GM19467 (cell line): ENCODE measurements at regions not wholly inside any gene's neighbourhood (a gene's known extent, or its start where the extent isn't known, plus 50 kb on each side); places are given as distances from the start of the nearest gene placed in this dataset.
"Not testable (repeated sequence)": the region's sequence is repeated elsewhere in the genome, so short reads cannot be mapped to it uniquely, and the experiment has no call there.

Experiments
- ATAC-seq: cut with Tn5 transposase; IDR thresholded peaks from one replicate; pipeline ENCODE4 v1.9.1; 2021; ENCODE audit warnings: mild to moderate bottlenecking, moderate library complexity; ENCODE audit not compliant: unreplicated experiment

GRCh38 chr1:193417403-193417802, 231.0 kb upstream of the B3GALT2 start:
- ATAC-seq, result no peak

GRCh38 chr1:193416226-193417024, 230.0 kb upstream of the B3GALT2 start:
- ATAC-seq, result no peak

- no peak for ATAC-seq
Measured at GRCh38 chr1:193415256-193415655, 228.8 kb upstream of the B3GALT2 start.

- ATAC-seq, result no peak
Measured at GRCh38 chr1:193413376-193413775, 227.0 kb upstream of the B3GALT2 start.

GRCh38 chr1:193412748-193413147, 226.3 kb upstream of the B3GALT2 start:
- no peak for ATAC-seq

GRCh38 chr1:193411714-193412113, 225.3 kb upstream of the B3GALT2 start:
- ATAC-seq, result no peak

- no peak for ATAC-seq
Measured at GRCh38 chr1:193411215-193411614, 224.8 kb upstream of the B3GALT2 start.

- ATAC-seq, result no peak
Measured at GRCh38 chr1:193408782-193409293, 222.4 kb upstream of the B3GALT2 start.

GRCh38 chr1:193406901-193407300, 220.5 kb upstream of the B3GALT2 start:
- peak; percentile 78 for ATAC-seq

GRCh38 chr1:193404236-193404635, 217.8 kb upstream of the B3GALT2 start:
- ATAC-seq, result no peak

- no peak for ATAC-seq
Measured at GRCh38 chr1:193402977-193403376, 216.6 kb upstream of the B3GALT2 start.

GRCh38 chr1:193402037-193402436, 215.6 kb upstream of the B3GALT2 start:
- ATAC-seq, result no peak

- ATAC-seq, result no peak
Measured at GRCh38 chr1:193394336-193394735, 207.9 kb upstream of the B3GALT2 start.

GRCh38 chr1:193392686-193393085, 206.3 kb upstream of the B3GALT2 start:
- no peak for ATAC-seq

GRCh38 chr1:193388683-193389082, 202.3 kb upstream of the B3GALT2 start:
- ATAC-seq, result no peak

- ATAC-seq, result no peak
Measured at GRCh38 chr1:193388165-193388564, 201.8 kb upstream of the B3GALT2 start.

- ATAC-seq, result no peak
Measured at GRCh38 chr1:193387406-193387805, 201.0 kb upstream of the B3GALT2 start.

GRCh38 chr1:193378451-193378850, 192.0 kb upstream of the B3GALT2 start:
- ATAC-seq, result not testable (repeated sequence)

- ATAC-seq, result no peak
Measured at GRCh38 chr1:193377472-193377871, 191.1 kb upstream of the B3GALT2 start.

GRCh38 chr1:193372553-193372952, 186.1 kb upstream of the B3GALT2 start:
- no peak for ATAC-seq

- peak; percentile 70 for ATAC-seq
Measured at GRCh38 chr1:193368302-193368701, 181.9 kb upstream of the B3GALT2 start.

GRCh38 chr1:193367863-193368262, 181.4 kb upstream of the B3GALT2 start:
- ATAC-seq, result peak; percentile 8
